Stomach (tissue), 8 donors: ENCODE measurements at regions not wholly inside any gene's neighbourhood (a gene's known extent, or its start where the extent isn't known, plus 50 kb on each side); places are given as distances from the start of the nearest gene placed in this dataset.

Source experiments
- DNase-seq, 2 donors: peaks; one replicate each; pipeline versions ENCODE4 v3.0.0 to v3.0.0-alpha.2; 2013 to 2019
- H3K27ac ChIP-seq, 5 donors: fragments of 200-600 bp in 4 of 5; sonication (generic) in 4 of 5; one replicate each; pipeline ENCODE4 v1.5.1; 2013 to 2019; ENCODE audit warnings: mild to moderate bottlenecking in 1 of 5, moderate library complexity in 1 of 5
- H3K27me3 ChIP-seq, 3 donors: fragments of 200-600 bp; sonication (generic); one replicate each; pipeline ENCODE4 v1.5.1; 2017 to 2019; ENCODE audit warnings: mixed run types in 1 of 3
- H3K36me3 ChIP-seq, 4 donors: fragments of 200-600 bp; sonication (generic); 1 replicate in 3 of 4; 2 replicates in 1 of 4; pipeline ENCODE4 v1.5.1; 2016 to 2019
- H3K4me1 ChIP-seq, 4 donors: fragments of 200-600 bp; sonication (generic); one replicate each; pipeline ENCODE4 v1.5.1; 2016 to 2019
- H3K4me3 ChIP-seq, 4 donors: fragments of 200-600 bp; sonication (generic) in 3 of 4; one replicate each; pipeline ENCODE4 v1.5.1; 2016 to 2019; ENCODE audit warnings: mild to moderate bottlenecking in 1 of 4
- H3K9me3 ChIP-seq, 4 donors: fragments of 200-600 bp; sonication (generic); one replicate each; pipeline ENCODE4 v1.5.1; 2016 to 2019
- CTCF ChIP-seq, 7 experiments: fragments of 450-650 bp in 4 of 7; fragments of 200-600 bp in 3 of 7; sonication (generic) in 3 of 7; IDR thresholded peaks; one replicate each; pipeline ENCODE4 v1.5.1; 2016 to 2019; ENCODE audit warnings: antibody characterized with exemption in 7 of 7, control low read depth in 2 of 7, mild to moderate bottlenecking in 1 of 7
- EP300 ChIP-seq: sonication (generic); formaldehyde crosslinking; IDR thresholded peaks from one replicate; pipeline ENCODE4 v1.6.1; 2017; ENCODE audit warnings: antibody characterized with exemption
- POLR2A ChIP-seq, 4 donors: fragments of 450-650 bp; IDR thresholded peaks; one replicate each; pipeline ENCODE4 v1.6.1; 2016; ENCODE audit warnings: antibody characterized with exemption in 4 of 4, control low read depth in 2 of 4, mild to moderate bottlenecking in 1 of 4, moderate library complexity in 1 of 4
- POLR2AphosphoS5 ChIP-seq, 3 donors: sonication (generic); formaldehyde crosslinking; IDR thresholded peaks; one replicate each; pipeline ENCODE4 v1.6.1; 2016; ENCODE audit warnings: antibody characterized with exemption in 3 of 3
- WGBS, 5 donors: extraction: QIAGEN DNeasy Blood & Tissue Kit in 3 of 5; methylation state at CpG; one replicate each; pipeline versions ENCODE4 v1.1.5 to v1.1.7; 2013 to 2018; 5-methylcytosine and 5-hydroxymethylcytosine counted together
- intact Hi-C: fragments of 100-400 bp; cut with DNase I; formaldehyde crosslinking; loops from one replicate; pipeline ENCODE4 v1.15.1; 2023; ENCODE audit warnings: low total_unique reads
- donor health status: healthy with polysubstance abuse.
- donor health status: Bipolar disorder and iron deficiency.
- donor health status: healthy.

DNA sequence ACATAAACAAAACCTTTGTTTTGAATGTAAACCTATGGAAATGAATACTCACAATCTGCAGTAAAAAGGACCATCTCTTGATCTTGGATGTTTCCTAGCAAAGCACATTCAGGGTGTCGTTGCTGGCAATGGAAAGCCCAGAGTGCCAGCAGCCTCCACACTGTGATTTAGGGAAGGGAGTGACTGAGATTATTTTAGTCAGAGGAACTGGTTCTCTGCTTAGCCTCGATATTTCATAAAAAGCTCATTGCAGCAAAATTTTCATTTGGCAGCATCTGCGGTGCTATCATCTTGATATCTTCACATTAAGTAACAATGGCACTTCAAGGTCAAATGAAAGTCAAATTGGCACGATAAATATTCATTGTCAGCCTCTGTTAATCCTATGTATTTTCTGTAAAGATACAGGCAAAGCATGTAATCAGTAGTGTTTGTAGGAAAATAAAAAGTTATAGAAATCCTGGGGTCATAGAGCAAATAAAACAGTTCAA is 116.0 kb downstream of the MACIR start:
- DNase-seq, result no peak
- H3K4me1 ChIP-seq, result peaks cover 4 to 44% (median 16%) of the 10 kb centered on the region in 4 donors
- H3K27me3 ChIP-seq, result no peaks in the 10 kb centered on the region
- intact Hi-C loops, result no loop called here
- H3K9me3 ChIP-seq, result no peaks in the 10 kb centered on the region
- WGBS, 5 donors, result 44 to 62% (median 54%) methylated on average over 4 of the region's 4 CpGs
- H3K36me3 ChIP-seq, result no peaks in the 10 kb centered on the region
- H3K27ac ChIP-seq, result no peak overlapping the region
- no peak overlapping the region for H3K4me3 ChIP-seq
- TF ChIP-seq CTCF (IDR thresholded peaks at IDR 0.05), result no peak
- TF ChIP-seq POLR2AphosphoS5 (IDR thresholded peaks at IDR 0.05), result no peak
- no peak for TF ChIP-seq EP300
- no peak for TF ChIP-seq POLR2A (IDR thresholded peaks at IDR 0.05)

- H3K4me3 ChIP-seq, result no peak overlapping the region
- intact Hi-C loops, result no loop called here
- H3K27ac ChIP-seq, result no peak overlapping the region
- TF ChIP-seq EP300, result no peak
- TF ChIP-seq POLR2AphosphoS5 (IDR thresholded peaks at IDR 0.05), result peak in 1 of 3 donors; percentile 18
- no peaks in the 10 kb centered on the region for H3K36me3 ChIP-seq
- peak; percentile 49 to 54 for DNase-seq
- H3K9me3 ChIP-seq, result no peaks in the 10 kb centered on the region
- peaks cover 4 to 44% (median 16%) of the 10 kb centered on the region in 4 donors for H3K4me1 ChIP-seq
- 30 to 49% (median 39%) methylated on average over 9 of the region's 9 CpGs for WGBS, 5 donors
- no peaks in the 10 kb centered on the region for H3K27me3 ChIP-seq
Measured at GRCh38 chr5:103373597-103374472, 115.3 kb downstream of the MACIR start.

DNA sequence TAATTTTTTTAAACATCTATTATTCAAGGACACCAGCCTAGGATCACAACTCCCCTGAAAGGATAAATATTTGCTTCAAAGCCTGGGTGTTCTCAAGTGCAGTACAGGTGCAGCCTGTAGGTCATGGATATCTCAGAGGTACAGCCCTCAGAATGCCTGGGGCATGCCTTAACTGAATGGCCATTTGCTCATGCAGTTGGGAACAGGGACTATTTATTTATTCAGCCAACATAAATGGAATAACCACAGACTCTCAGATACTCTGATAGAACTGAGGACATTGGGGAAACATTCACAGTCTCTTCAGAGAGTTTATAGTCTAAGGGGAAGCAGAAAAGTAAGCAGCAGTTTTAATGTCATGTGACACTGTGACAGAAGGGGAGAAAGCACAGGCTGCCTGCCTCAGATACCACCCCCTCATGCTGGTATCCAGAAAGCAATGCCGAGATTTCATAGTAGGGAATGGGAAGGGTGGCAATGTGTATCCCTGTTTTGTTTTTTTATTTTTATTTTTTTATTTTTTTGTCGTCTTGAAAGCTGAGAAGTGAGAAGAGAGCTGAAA is 112.6 kb downstream of the MACIR start:
- intact Hi-C loops, result no loop called here
- Histone ChIP-seq H3K27ac (peak overlapping the region in 2 of 5 donors; percentile 35 to 43), H3K4me3 (no peak overlapping the region), H3K27me3 (no peaks in the 10 kb centered on the region), H3K4me1 (peaks cover 4 to 37% (median 16%) of the 10 kb centered on the region in 4 donors), H3K36me3 (no peaks in the 10 kb centered on the region), H3K9me3 (no peaks in the 10 kb centered on the region)
- DNase-seq, result peak in 1 of 2 donors; percentile 43
- 36 to 52% (median 43%) methylated on average over 2 of the region's 2 CpGs for WGBS, 5 donors
- TF ChIP-seq CTCF (IDR thresholded peaks at IDR 0.05) (no peak), POLR2A (IDR thresholded peaks at IDR 0.05) (no peak), EP300 (no peak), POLR2AphosphoS5 (IDR thresholded peaks at IDR 0.05) (no peak)

- H3K36me3 ChIP-seq, result no peaks in the 10 kb centered on the region
- intact Hi-C loops, result no loop called here
- H3K4me3 ChIP-seq, result no peak overlapping the region
- H3K27ac ChIP-seq, result no peak overlapping the region
- no peaks in the 10 kb centered on the region for H3K9me3 ChIP-seq
- H3K27me3 ChIP-seq, result no peaks in the 10 kb centered on the region
- 78 to 94% (median 92%) methylated on average over 2 of the region's 2 CpGs for WGBS, 5 donors
- no peak for TF ChIP-seq POLR2AphosphoS5 (IDR thresholded peaks at IDR 0.05)
- no peak for TF ChIP-seq EP300
- no peak for TF ChIP-seq CTCF (IDR thresholded peaks at IDR 0.05)
- no peak for TF ChIP-seq POLR2A (IDR thresholded peaks at IDR 0.05)
- peaks cover 0 to 22% (median 11%) of the 10 kb centered on the region in 4 donors for H3K4me1 ChIP-seq
- DNase-seq, result no peak
Measured at GRCh38 chr5:103369125-103370120, 110.9 kb downstream of the MACIR start.
